ENCODE measurements at regions not wholly inside any gene's neighbourhood (a gene's known extent, or its start where the extent isn't known, plus 50 kb on each side); places are given as distances from the start of the nearest gene placed in this dataset.
"Not testable (repeated sequence)": the region's sequence is repeated elsewhere in the genome, so short reads cannot be mapped to it uniquely, and the experiment has no call there.

GRCh38 chr3:163521261-163521660 lies 1557.0 kb downstream of the SI start:
- intact Hi-C loops (cut with DNase I), result no loop called here
- Histone ChIP-seq H3K4me3 (no peak overlapping the region), H3K27me3 (no peaks in the 10 kb centered on the region), H3K27ac (no peak overlapping the region), H3K4me1 (no peaks in the 10 kb centered on the region), H3K9me3 (no peaks in the 10 kb centered on the region), H3K36me3 (no peaks in the 10 kb centered on the region)
- WGBS, 2 donors, result 62 to 81% methylated on average over 1 of the region's 1 CpG
- TF ChIP-seq POLR2A (IDR thresholded peaks at IDR 0.05), result no peak
- TF ChIP-seq CTCF (IDR thresholded peaks at IDR 0.05), result no peak
- TF ChIP-seq POLR2AphosphoS5 (IDR thresholded peaks at IDR 0.05), result no peak
- no peak for TF ChIP-seq EP300 (IDR thresholded peaks at IDR 0.05)
- no peak for DNase-seq

- Histone ChIP-seq H3K4me3 (no peak overlapping the region), H3K4me1 (no peaks in the 10 kb centered on the region), H3K36me3 (no peaks in the 10 kb centered on the region), H3K9me3 (no peaks in the 10 kb centered on the region), H3K27ac (no peak overlapping the region), H3K27me3 (no peaks in the 10 kb centered on the region)
- no peak for DNase-seq
- intact Hi-C loops (cut with DNase I), result no loop called here
- WGBS, 2 donors, result 83 to 86% methylated on average over 3 of the region's 3 CpGs
- TF ChIP-seq EP300 (IDR thresholded peaks at IDR 0.05) (no peak), POLR2AphosphoS5 (IDR thresholded peaks at IDR 0.05) (no peak), POLR2A (IDR thresholded peaks at IDR 0.05) (no peak), CTCF (IDR thresholded peaks at IDR 0.05) (no peak)
Measured at GRCh38 chr3:163518065-163518464, 1560.2 kb downstream of the SI start.

GRCh38 chr3:163513149-163513657 lies 1565.1 kb downstream of the SI start:
- no peaks in the 10 kb centered on the region for H3K27me3 ChIP-seq

GRCh38 chr3:163508206-163508605 lies 1570.1 kb downstream of the SI start:
- no peak for TF ChIP-seq POLR2AphosphoS5 (IDR thresholded peaks at IDR 0.05)
- TF ChIP-seq EP300 (IDR thresholded peaks at IDR 0.05), result no peak
- TF ChIP-seq POLR2A (IDR thresholded peaks at IDR 0.05), result no peak
- no peak for TF ChIP-seq CTCF (IDR thresholded peaks at IDR 0.05)
- 37 to 57% methylated on average over 2 of the region's 2 CpGs for WGBS, 2 donors

More at GRCh38 chr3:163513149-163513657, 1565.1 kb downstream of the SI start:
- Histone ChIP-seq H3K4me1 (no peaks in the 10 kb centered on the region), H3K4me3 (no peak overlapping the region), H3K36me3 (no peaks in the 10 kb centered on the region), H3K9me3 (no peaks in the 10 kb centered on the region), H3K27ac (no peak overlapping the region)
- DNase-seq, result no peak
- intact Hi-C loops (cut with DNase I), result no loop called here
- WGBS, 2 donors, result 46 to 77% methylated on average over 2 of the region's 2 CpGs
- TF ChIP-seq CTCF (IDR thresholded peaks at IDR 0.05), result no peak
- no peak for TF ChIP-seq POLR2A (IDR thresholded peaks at IDR 0.05)
- TF ChIP-seq EP300 (IDR thresholded peaks at IDR 0.05), result no peak
- TF ChIP-seq POLR2AphosphoS5 (IDR thresholded peaks at IDR 0.05), result no peak

GRCh38 chr3:163504974-163505373 lies 1573.3 kb downstream of the SI start:
- intact Hi-C loops (cut with DNase I), result no loop called here
- DNase-seq, result no peak
- no peaks in the 10 kb centered on the region for H3K4me1 ChIP-seq
- H3K27me3 ChIP-seq, result no peaks in the 10 kb centered on the region
- H3K36me3 ChIP-seq, result no peaks in the 10 kb centered on the region
- no peak overlapping the region for H3K27ac ChIP-seq
- TF ChIP-seq POLR2AphosphoS5 (IDR thresholded peaks at IDR 0.05), result no peak
- no peak for TF ChIP-seq POLR2A (IDR thresholded peaks at IDR 0.05)
- no peak for TF ChIP-seq EP300 (IDR thresholded peaks at IDR 0.05)
- no peak for TF ChIP-seq CTCF (IDR thresholded peaks at IDR 0.05)
- H3K9me3 ChIP-seq, result no peaks in the 10 kb centered on the region
- H3K4me3 ChIP-seq, result no peak overlapping the region

More at GRCh38 chr3:163508206-163508605, 1570.1 kb downstream of the SI start:
- H3K36me3 ChIP-seq, result no peaks in the 10 kb centered on the region
- DNase-seq, result no peak
- no peaks in the 10 kb centered on the region for H3K9me3 ChIP-seq
- H3K27ac ChIP-seq, result no peak overlapping the region
- intact Hi-C loops (cut with DNase I), result no loop called here
- no peak overlapping the region for H3K4me3 ChIP-seq
- H3K27me3 ChIP-seq, result no peaks in the 10 kb centered on the region
- no peaks in the 10 kb centered on the region for H3K4me1 ChIP-seq

GRCh38 chr3:163499736-163500219 lies 1578.5 kb downstream of the SI start:
- H3K4me1 ChIP-seq; H3K27me3 ChIP-seq; H3K9me3 ChIP-seq; intact Hi-C loops (cut with DNase I); H3K27ac ChIP-seq; H3K4me3 ChIP-seq; DNase-seq; H3K36me3 ChIP-seq: not testable (repeated sequence)
- 76 to 85% methylated on average over 11 of the region's 11 CpGs for WGBS, 2 donors

GRCh38 chr3:163498842-163499735 lies 1579.2 kb downstream of the SI start:
- H3K4me1 ChIP-seq; H3K27ac ChIP-seq; intact Hi-C loops (cut with DNase I); DNase-seq; H3K4me3 ChIP-seq; H3K27me3 ChIP-seq; H3K9me3 ChIP-seq; H3K36me3 ChIP-seq: not testable (repeated sequence)
- WGBS, 2 donors, result 94 to 95% methylated on average over 47 of the region's 47 CpGs
